GM23338 (cell line): ENCODE measurements at regions not wholly inside any gene's neighbourhood (a gene's known extent, or its start where the extent isn't known, plus 50 kb on each side); places are given as distances from the start of the nearest gene placed in this dataset.
A peak's percentile ranks its signal among the peaks of the same experiment; 100 is the strongest.

Experiments used
- ATAC-seq: fragments of 200-7000 bp; cut with Tn5 transposase; 3 replicates; pipeline ENCODE4 v1.9.1; 2020
- DNase-seq: peaks from one replicate; pipeline ENCODE4 v3.0.0-alpha.2; 2015; ENCODE audit warnings: low spot score
- H2AFZ ChIP-seq: fragments of 200-600 bp; sonication (generic); 2 replicates; pipeline ENCODE4 v1.8.0; 2016; ENCODE audit warnings: antibody characterized with exemption, mild to moderate bottlenecking, moderate library complexity
- H3F3A ChIP-seq: fragments of 200-600 bp; sonication (generic); replicated peaks from 2 replicates; pipeline ENCODE4 v1.8.0; 2017; ENCODE audit warnings: antibody characterized with exemption, mixed run types, low read depth
- H3K27ac ChIP-seq: fragments of 200-600 bp; sonication (generic); 2 replicates; pipeline ENCODE4 v1.6.1; 2016; ENCODE audit warnings: low read depth
- H3K27me3 ChIP-seq: fragments of 200-600 bp; sonication (generic); 2 replicates; pipeline ENCODE4 v1.8.0; 2016; ENCODE audit warnings: mild to moderate bottlenecking, mixed run types, moderate library complexity; ENCODE audit not compliant: insufficient read depth
- H3K36me3 ChIP-seq: fragments of 200-600 bp; sonication (generic); 2 replicates; pipeline ENCODE4 v1.8.0; 2016; ENCODE audit warnings: mild to moderate bottlenecking; ENCODE audit not compliant: insufficient read depth
- H3K4me1 ChIP-seq: fragments of 200-600 bp; sonication (generic); 2 replicates; pipeline ENCODE4 v1.8.0; 2016; ENCODE audit warnings: mild to moderate bottlenecking, moderate library complexity; ENCODE audit not compliant: insufficient read depth
- H3K4me2 ChIP-seq: fragments of 200-600 bp; sonication (generic); 2 replicates; pipeline ENCODE4 v1.7.1; 2017; ENCODE audit warnings: mixed run types
- H3K4me3 ChIP-seq: fragments of 200-600 bp; sonication (generic); 2 replicates; pipeline ENCODE4 v1.6.1; 2016; ENCODE audit warnings: mixed run types
- H3K79me2 ChIP-seq: fragments of 200-600 bp; sonication (generic); replicated peaks from 2 replicates; pipeline ENCODE4 v1.8.0; 2017; ENCODE audit warnings: mild to moderate bottlenecking; ENCODE audit not compliant: insufficient read depth
- H3K9me2 ChIP-seq: fragments of 200-600 bp; sonication (generic); 2 replicates; pipeline ENCODE4 v1.8.0; 2017; ENCODE audit not compliant: insufficient read depth
- H4K20me1 ChIP-seq: fragments of 200-600 bp; sonication (generic); replicated peaks from 2 replicates; pipeline ENCODE4 v1.8.0; 2017; ENCODE audit warnings: mild to moderate bottlenecking; ENCODE audit not compliant: insufficient read depth
- H3K27ac Mint-ChIP-seq: 2 replicates; pipeline ENCODE4 v1.8.0; 2020; ENCODE audit warnings: inconsistent platforms, mild to moderate bottlenecking, moderate library complexity, mixed read lengths
- H3K27me3 Mint-ChIP-seq: 3 replicates; pipeline ENCODE4 v1.8.0; 2022; ENCODE audit warnings: low read depth, mild to moderate bottlenecking, moderate library complexity, mixed read lengths, inconsistent platforms; ENCODE audit not compliant: insufficient read depth, poor library complexity
- H3K36me3 Mint-ChIP-seq: 3 replicates; pipeline ENCODE4 v1.8.0; 2021; ENCODE audit warnings: low read depth, mild to moderate bottlenecking, inconsistent platforms, moderate library complexity, mixed read lengths
- H3K4me1 Mint-ChIP-seq: 3 replicates; pipeline ENCODE4 v1.8.0; 2020; ENCODE audit warnings: mild to moderate bottlenecking, inconsistent platforms, mixed read lengths
- H3K4me3 Mint-ChIP-seq: 3 replicates; pipeline ENCODE4 v1.8.0; 2021; ENCODE audit warnings: moderate library complexity, mild to moderate bottlenecking, inconsistent platforms, mixed read lengths
- H3K9me3 Mint-ChIP-seq: 3 replicates; pipeline ENCODE4 v1.8.0; 2020; ENCODE audit warnings: moderate library complexity, mild to moderate bottlenecking, inconsistent platforms, mixed read lengths
- CREB1 ChIP-seq: fragments of 250-450 bp; sonication (Bioruptor Pico); IDR thresholded peaks from 2 replicates; pipeline ENCODE4 v1.5.0; 2020; ENCODE audit warnings: low read depth, mild to moderate bottlenecking, moderate library complexity
- EZH2 ChIP-seq: fragments of 200-600 bp; sonication (generic); IDR thresholded peaks from one replicate; pipeline ENCODE4 v1.8.0; 2017; ENCODE audit warnings: antibody characterized with exemption, mild to moderate bottlenecking, low read depth; ENCODE audit not compliant: unreplicated experiment
- EZH2phosphoT487 ChIP-seq: fragments of 200-600 bp; sonication (generic); IDR thresholded peaks from one replicate; pipeline ENCODE4 v1.8.1; 2018; ENCODE audit warnings: antibody characterized with exemption; ENCODE audit not compliant: unreplicated experiment
- JUNB ChIP-seq: IDR thresholded peaks from one replicate; pipeline ENCODE4 v1.6.1; 2016; ENCODE audit warnings: antibody characterized with exemption; ENCODE audit not compliant: unreplicated experiment
- NANOG ChIP-seq: IDR thresholded peaks from 2 replicates; pipeline ENCODE4 v1.6.1; 2016; ENCODE audit warnings: antibody characterized with exemption, borderline replicate concordance
- STAT1 ChIP-seq: IDR thresholded peaks from one replicate; pipeline ENCODE4 v1.6.1; 2016; ENCODE audit warnings: antibody characterized with exemption; ENCODE audit not compliant: unreplicated experiment
- ZNF114 ChIP-seq: fragments of 250-450 bp; sonication (Bioruptor Pico); IDR thresholded peaks from 2 replicates; pipeline ENCODE4 v1.5.0; 2020; ENCODE audit warnings: mild to moderate bottlenecking, moderate library complexity
- TF ChIP-seq, protein P1 (sequence below), 2 experiments: fragments of 200-600 bp in 1 of 2; sonication (generic) in 1 of 2; conservative IDR thresholded peaks; 2 replicates each; pipeline versions ENCODE4 v1.5.1 to v1.6.1; 2016 to 2017; ENCODE audit warnings: antibody characterized with exemption in 2 of 2, low read depth in 2 of 2, mild to moderate bottlenecking in 2 of 2, moderate library complexity in 1 of 2
- TF ChIP-seq, protein P2 (sequence below): IDR thresholded peaks from 2 replicates; pipeline ENCODE4 v1.6.1; 2016; ENCODE audit warnings: antibody characterized with exemption
- TF ChIP-seq, protein P3 (sequence below): IDR thresholded peaks from one replicate; pipeline ENCODE4 v1.6.1; 2018; ENCODE audit warnings: antibody characterized with exemption; ENCODE audit not compliant: unreplicated experiment

DNA sequence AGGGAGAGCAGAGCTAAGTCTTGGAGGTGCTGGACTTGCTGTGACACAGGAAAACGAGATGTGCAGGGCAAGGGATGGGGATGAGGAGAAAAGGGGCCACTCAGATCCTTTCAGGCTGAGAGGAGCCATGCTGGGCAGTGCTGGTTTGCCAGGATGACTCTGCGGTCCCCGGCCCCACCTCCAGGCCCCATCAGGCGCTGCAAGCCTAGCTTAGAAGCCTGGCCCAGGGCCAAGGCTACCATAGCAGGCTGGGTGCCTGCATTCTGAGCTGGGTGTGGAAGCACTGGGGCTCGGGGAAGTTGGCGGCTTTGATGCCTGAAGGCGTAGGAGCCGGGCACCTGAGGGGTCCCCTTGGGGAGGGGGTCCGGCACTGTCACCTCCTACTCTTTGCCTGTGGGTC lies 341.2 kb upstream of the USP9Y start:
- DNase-seq (peak; percentile 23), ATAC-seq (0 out of 3 replicates have a peak, but pooled peaks have one; percentile 39)
- Histone ChIP-seq H3K9me2 (no peaks in the 10 kb centered on the region), H3K4me2 (no peak overlapping the region), H3K4me3 (no peak overlapping the region), H3K79me2 (no peaks in the 10 kb centered on the region), H4K20me1 (no peaks in the 10 kb centered on the region), H2AFZ (no peak overlapping the region), H3K4me1 (peaks cover 4% of the 10 kb centered on the region; the same call in 1 of the 2 replicates), H3K27ac (no peak overlapping the region), H3F3A (no peaks in the 10 kb centered on the region), H3K27me3 (peaks cover 66% of the 10 kb centered on the region), H3K36me3 (no peaks in the 10 kb centered on the region)
- no peaks in the 10 kb centered on the region; the same call in 2 of the 3 replicates for H3K36me3 Mint-ChIP-seq
- peaks cover 2% of the 10 kb centered on the region; the same call in 1 of the 3 replicates for H3K4me1 Mint-ChIP-seq
- no peak overlapping the region for H3K27ac Mint-ChIP-seq
- H3K27me3 Mint-ChIP-seq, result peaks cover 12% of the 10 kb centered on the region
- peaks cover 54% of the 10 kb centered on the region for H3K9me3 Mint-ChIP-seq
- TF ChIP-seq STAT1, result no peak
- TF ChIP-seq, protein P1, sequence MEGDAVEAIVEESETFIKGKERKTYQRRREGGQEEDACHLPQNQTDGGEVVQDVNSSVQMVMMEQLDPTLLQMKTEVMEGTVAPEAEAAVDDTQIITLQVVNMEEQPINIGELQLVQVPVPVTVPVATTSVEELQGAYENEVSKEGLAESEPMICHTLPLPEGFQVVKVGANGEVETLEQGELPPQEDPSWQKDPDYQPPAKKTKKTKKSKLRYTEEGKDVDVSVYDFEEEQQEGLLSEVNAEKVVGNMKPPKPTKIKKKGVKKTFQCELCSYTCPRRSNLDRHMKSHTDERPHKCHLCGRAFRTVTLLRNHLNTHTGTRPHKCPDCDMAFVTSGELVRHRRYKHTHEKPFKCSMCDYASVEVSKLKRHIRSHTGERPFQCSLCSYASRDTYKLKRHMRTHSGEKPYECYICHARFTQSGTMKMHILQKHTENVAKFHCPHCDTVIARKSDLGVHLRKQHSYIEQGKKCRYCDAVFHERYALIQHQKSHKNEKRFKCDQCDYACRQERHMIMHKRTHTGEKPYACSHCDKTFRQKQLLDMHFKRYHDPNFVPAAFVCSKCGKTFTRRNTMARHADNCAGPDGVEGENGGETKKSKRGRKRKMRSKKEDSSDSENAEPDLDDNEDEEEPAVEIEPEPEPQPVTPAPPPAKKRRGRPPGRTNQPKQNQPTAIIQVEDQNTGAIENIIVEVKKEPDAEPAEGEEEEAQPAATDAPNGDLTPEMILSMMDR (conservative IDR thresholded peaks at IDR 0.05; ENCODE audit: low read depth in 2 of 2), result 0 out of 4 replicates have a peak, but pooled peaks of 1 of the 2 experiments have one; percentile 5
- no peak overlapping the region for H3K4me3 Mint-ChIP-seq

DNA sequence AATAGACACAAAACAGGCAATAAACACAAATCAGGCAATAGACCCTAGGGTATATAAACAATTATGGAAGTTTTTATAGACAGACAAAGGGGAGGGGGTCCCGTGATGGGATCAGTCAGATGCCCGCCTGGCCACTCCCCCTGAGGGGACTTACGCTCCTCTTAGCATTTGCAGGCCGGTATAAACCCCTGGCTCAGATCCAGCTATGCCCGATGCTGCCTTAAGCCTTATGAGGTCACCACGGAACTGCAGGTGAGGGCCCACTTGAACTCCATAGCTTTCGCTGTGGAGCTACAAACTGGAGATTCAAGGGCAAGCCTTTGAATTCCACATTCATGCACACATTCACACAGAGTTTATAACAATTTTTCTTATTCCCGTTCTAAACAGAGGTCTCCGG lies 340.5 kb upstream of the USP9Y start:
- H3K4me1 Mint-ChIP-seq, result peaks cover 2% of the 10 kb centered on the region; the same call in 1 of the 3 replicates
- no peak overlapping the region for H3K4me3 ChIP-seq
- no peaks in the 10 kb centered on the region for H3K79me2 ChIP-seq
- no peaks in the 10 kb centered on the region for H3K36me3 ChIP-seq
- H3K4me1 ChIP-seq, result peaks cover 4% of the 10 kb centered on the region; the same call in 1 of the 2 replicates
- no peaks in the 10 kb centered on the region; the same call in 2 of the 3 replicates for H3K36me3 Mint-ChIP-seq
- peaks cover 72% of the 10 kb centered on the region for H3K27me3 ChIP-seq
- no peaks in the 10 kb centered on the region for H4K20me1 ChIP-seq
- H3K9me2 ChIP-seq, result no peaks in the 10 kb centered on the region
- H3K27ac Mint-ChIP-seq, result no peak overlapping the region
- no peak overlapping the region for H2AFZ ChIP-seq
- peaks cover 12% of the 10 kb centered on the region for H3K27me3 Mint-ChIP-seq
- ATAC-seq (no peak), DNase-seq (no peak)
- H3K4me3 Mint-ChIP-seq, result no peak overlapping the region
- H3K4me2 ChIP-seq, result no peak overlapping the region
- H3F3A ChIP-seq, result no peaks in the 10 kb centered on the region
- peaks cover 52% of the 10 kb centered on the region for H3K9me3 Mint-ChIP-seq
- no peak overlapping the region for H3K27ac ChIP-seq
- TF ChIP-seq, protein P2, sequence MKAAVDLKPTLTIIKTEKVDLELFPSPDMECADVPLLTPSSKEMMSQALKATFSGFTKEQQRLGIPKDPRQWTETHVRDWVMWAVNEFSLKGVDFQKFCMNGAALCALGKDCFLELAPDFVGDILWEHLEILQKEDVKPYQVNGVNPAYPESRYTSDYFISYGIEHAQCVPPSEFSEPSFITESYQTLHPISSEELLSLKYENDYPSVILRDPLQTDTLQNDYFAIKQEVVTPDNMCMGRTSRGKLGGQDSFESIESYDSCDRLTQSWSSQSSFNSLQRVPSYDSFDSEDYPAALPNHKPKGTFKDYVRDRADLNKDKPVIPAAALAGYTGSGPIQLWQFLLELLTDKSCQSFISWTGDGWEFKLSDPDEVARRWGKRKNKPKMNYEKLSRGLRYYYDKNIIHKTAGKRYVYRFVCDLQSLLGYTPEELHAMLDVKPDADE, result no peak
- TF ChIP-seq NANOG (no peak), EZH2 (no peak), EZH2phosphoT487 (no peak), ZNF114 (CRISPR knock-in tag) (no peak), CREB1 (CRISPR knock-in tag) (no peak), JUNB (no peak), STAT1 (no peak)
- TF ChIP-seq, protein P3, sequence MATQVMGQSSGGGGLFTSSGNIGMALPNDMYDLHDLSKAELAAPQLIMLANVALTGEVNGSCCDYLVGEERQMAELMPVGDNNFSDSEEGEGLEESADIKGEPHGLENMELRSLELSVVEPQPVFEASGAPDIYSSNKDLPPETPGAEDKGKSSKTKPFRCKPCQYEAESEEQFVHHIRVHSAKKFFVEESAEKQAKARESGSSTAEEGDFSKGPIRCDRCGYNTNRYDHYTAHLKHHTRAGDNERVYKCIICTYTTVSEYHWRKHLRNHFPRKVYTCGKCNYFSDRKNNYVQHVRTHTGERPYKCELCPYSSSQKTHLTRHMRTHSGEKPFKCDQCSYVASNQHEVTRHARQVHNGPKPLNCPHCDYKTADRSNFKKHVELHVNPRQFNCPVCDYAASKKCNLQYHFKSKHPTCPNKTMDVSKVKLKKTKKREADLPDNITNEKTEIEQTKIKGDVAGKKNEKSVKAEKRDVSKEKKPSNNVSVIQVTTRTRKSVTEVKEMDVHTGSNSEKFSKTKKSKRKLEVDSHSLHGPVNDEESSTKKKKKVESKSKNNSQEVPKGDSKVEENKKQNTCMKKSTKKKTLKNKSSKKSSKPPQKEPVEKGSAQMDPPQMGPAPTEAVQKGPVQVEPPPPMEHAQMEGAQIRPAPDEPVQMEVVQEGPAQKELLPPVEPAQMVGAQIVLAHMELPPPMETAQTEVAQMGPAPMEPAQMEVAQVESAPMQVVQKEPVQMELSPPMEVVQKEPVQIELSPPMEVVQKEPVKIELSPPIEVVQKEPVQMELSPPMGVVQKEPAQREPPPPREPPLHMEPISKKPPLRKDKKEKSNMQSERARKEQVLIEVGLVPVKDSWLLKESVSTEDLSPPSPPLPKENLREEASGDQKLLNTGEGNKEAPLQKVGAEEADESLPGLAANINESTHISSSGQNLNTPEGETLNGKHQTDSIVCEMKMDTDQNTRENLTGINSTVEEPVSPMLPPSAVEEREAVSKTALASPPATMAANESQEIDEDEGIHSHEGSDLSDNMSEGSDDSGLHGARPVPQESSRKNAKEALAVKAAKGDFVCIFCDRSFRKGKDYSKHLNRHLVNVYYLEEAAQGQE, result no peak
- TF ChIP-seq, protein P1 (conservative IDR thresholded peaks at IDR 0.05; ENCODE audit: low read depth in 2 of 2), result no peak
